Smooth muscle cell of the brain vasculature (primary cell): ENCODE measurements at regions not wholly inside any gene's neighbourhood (a gene's known extent, or its start where the extent isn't known, plus 50 kb on each side); places are given as distances from the start of the nearest gene placed in this dataset.
A peak's percentile ranks its signal among the peaks of the same experiment; 100 is the strongest.

Experiments
- DNase-seq: peaks from one replicate; pipeline ENCODE4 v3.0.0-alpha.2; 2012; ENCODE audit warnings: low read depth, low spot score

GRCh38 chr9:86893811-86894490 is 53.4 kb downstream of the GAS1 start:
- DNase-seq: no peak

DNA sequence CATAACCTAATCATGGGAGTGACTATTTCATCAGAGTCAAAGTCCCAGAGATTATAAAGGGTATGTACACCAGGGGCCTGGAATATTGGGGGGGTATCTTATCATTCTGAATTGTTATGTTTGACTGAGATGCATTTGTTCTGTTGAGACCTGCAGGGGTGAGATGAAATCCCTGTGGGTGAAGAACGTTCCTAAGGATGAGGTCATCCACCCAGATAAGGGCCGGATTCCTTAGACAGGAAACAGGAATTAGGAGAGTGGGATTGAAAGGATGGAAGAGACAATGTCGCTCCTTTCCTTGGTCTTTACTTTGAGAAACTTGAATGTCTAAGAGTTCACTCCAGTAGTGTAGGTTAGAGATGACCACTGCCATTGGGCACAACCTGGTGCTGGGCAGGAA is 54.7 kb downstream of the GAS1 start:
- no peak for DNase-seq

DNA sequence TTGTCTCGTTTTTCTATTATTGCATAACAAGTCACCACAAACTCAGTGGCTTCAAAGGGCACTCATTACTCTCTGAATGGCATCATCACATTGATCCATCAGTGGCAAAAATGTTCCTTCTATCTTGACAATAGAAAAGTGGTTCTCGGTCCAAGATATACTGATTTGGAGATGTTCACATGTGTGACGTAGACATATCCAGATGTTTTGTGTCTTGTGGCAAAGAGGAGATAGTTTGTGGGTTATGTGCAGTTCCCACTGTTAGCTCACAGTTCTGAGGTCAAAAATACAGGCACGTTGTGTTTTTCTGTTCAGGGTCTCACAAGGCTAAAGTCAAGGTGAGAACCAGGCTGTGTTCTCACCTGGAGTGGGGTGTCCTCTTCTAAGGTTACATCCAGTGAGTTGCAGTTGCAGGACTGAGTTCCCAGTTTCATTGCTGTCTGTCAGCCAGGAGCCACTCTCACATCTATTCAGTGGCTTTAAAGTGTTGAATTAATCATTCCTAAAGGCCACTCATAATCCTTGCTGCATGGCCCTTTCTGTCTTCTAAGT is 55.3 kb downstream of the GAS1 start:
- no peak for DNase-seq

- no peak for DNase-seq
Measured at GRCh38 chr9:86891091-86891490, 56.2 kb downstream of the GAS1 start.

DNA sequence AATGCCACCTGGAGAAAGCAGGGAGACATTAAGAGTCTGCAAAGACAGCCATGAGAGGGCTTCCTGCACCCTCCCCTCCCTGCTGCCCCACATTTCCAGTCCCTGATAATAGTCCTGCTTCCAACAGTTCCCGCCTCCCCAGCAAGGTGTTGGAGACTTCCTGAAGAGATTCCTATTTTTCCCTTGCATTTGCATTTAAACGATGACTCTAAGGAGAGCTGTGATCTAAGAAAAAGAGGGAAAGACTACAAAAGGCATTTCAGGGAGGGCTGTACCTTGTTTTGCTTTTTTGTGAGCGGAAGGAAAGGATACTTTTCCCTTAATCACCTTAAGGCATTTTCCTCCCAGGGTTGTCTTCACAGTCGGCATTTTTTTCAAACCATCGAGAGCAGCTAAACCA is 62.1 kb downstream of the GAS1 start:
- no peak for DNase-seq

- no peak for DNase-seq
Measured at GRCh38 chr9:86876621-86877196, 70.6 kb downstream of the GAS1 start.

DNA sequence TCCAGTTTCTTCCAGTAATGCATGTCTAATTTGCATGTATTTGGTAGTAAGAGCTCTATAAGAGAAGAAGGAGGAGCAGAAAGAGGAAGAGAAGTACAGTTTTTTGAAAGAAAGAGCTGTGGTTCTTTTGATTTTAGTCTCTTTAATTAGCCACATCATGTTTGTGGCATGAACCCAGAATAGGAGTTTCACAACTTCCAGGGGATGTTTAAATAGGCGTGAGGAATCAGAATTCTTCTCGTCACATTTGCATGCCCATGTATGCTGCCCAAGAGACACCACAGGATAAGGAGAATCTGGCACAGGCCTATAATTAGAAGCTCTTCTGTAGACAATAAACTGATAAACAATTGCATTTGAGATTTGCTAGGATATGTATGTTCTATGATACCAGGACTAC is 78.7 kb downstream of the GAS1 start:
- no peak for DNase-seq

DNA sequence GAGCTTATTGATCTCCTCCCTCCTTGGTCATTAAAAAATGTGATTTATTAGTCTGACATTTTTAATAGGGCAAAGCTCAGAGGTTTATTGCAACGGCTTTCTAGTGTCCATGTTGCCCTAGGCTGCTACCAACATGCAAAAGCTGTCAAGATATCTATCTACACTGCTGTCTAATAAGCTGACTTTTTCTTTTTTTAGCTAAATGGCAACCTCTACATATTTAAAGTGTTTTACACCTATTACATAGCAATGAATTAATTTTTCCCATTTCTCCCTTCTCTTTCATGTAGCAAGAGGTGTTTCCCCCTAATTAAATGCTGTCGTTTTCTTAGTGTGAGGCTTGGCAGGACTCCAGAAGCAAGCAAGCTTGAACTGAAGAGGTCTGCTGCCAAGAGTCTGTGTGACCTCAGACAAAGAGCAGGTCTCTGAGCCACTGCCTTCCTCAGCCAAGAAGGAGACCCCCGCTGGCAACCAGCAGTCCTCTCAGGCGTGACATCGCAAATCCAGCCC is 79.4 kb downstream of the GAS1 start:
- DNase-seq: no peak

GRCh38 chr9:86865952-86866351 is 81.4 kb downstream of the GAS1 start:
- no peak for DNase-seq

DNA sequence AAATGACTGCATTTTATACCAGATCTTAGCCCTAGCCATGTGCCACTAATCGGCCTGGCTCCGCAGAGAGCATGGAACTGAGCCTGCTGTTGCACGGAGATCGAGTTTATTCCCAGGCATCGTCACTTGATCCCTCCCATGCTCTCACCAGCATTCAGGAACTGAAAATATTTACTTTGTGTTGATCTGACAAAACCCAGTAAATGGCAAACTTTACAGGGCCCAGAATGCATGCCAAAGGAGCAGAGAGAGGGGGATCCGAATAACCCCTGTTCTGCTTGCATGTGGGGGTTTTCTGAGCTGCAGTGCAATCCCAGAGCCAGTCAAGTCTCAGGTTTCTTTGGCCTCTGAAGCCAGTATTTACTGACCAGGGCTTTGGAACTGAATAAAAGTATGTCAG is 87.3 kb downstream of the GAS1 start:
- DNase-seq: no peak

DNA sequence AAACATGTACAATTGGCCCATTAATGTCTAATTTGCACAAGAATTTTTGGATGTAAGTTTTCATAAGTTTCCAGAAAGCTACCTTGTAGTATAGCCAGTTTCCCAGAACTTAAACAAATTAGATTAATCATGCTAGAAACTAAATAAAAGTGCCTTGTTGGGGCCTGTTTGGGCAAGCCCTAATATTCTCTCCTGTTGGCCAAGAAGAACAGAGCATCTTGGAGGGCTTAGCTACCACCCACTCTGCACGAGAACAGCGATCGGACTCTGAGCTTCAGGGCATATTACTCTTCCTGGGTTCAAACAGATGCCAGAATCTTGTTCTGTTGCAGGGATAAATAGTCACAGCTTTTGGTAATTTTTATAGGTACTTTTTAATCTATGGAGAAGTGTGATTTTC is 88.2 kb downstream of the GAS1 start:
- DNase-seq: no peak

DNA sequence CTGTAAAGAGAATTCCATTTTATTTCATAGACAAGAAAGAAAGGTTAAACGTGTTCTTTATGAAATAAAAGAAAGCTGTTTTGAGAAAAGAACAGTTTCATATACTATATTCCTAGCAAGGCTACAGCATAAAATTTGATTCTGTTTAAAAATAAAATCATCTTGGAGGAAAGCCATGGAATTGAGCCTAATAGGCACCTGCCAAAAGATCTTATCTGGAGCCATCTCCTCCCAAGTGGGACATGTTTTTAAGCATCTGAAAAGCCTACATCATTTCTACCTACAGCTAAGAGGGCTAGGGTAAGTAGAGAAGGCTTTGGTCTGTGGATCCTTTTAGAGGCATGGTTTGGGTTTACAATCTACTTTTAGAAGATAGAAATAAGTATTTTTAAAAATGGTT is 89.3 kb downstream of the GAS1 start:
- no peak for DNase-seq

DNA sequence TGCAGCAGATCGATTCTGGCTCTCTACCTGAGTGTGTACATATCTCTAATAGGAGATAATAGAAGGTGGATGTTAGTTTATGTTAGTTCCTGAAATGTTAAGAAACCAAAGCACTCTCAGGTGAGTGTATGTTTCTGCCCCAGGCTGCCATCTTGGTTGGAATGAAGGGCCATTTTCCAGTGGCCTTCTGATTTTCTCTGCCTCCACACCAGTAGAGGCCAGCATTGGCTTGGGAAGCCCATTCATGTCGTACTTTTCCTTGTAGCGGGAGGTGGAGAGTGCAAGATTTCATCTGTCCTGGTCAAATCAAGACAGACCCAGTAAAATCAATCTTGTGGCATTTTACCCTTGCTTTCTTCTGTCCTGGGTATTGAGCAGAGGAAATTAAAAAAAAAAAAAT is 91.0 kb downstream of the GAS1 start:
- no peak for DNase-seq

- peak; percentile 88 for DNase-seq
Measured at GRCh38 chr9:86854898-86855523, 92.3 kb downstream of the GAS1 start.

GRCh38 chr9:86846656-86847055 is 100.7 kb downstream of the GAS1 start:
- no peak for DNase-seq

GRCh38 chr9:86843206-86843605 is 104.1 kb downstream of the GAS1 start:
- DNase-seq: no peak

- DNase-seq: no peak
Measured at GRCh38 chr9:86842573-86842972, 104.7 kb downstream of the GAS1 start.

DNA sequence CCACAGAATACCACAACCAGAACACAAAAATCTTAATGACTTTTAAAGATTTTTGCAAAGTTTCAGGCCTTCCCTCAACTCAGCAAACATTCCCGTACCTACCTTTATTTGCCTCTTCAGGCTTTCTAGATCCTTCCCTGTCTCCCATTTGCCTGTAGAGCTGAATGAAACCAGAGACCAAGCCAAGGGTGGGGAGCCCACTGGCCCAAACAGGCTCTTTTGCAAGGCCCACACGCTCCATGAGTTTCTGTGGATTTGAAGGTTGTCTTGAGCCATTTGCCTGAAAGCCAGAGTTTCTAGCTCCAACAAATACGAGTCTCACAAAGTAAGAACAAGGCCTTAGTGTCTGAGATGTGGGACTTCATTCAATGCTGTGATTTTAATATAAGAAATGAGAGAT is 107.8 kb downstream of the GAS1 start:
- no peak for DNase-seq

- DNase-seq: no peak
Measured at GRCh38 chr9:86838519-86839497, 108.5 kb downstream of the GAS1 start.

- DNase-seq: no peak
Measured at GRCh38 chr9:86837345-86837744, 110.0 kb downstream of the GAS1 start.

- DNase-seq: no peak
Measured at GRCh38 chr9:86836797-86837196, 110.5 kb downstream of the GAS1 start.

DNA sequence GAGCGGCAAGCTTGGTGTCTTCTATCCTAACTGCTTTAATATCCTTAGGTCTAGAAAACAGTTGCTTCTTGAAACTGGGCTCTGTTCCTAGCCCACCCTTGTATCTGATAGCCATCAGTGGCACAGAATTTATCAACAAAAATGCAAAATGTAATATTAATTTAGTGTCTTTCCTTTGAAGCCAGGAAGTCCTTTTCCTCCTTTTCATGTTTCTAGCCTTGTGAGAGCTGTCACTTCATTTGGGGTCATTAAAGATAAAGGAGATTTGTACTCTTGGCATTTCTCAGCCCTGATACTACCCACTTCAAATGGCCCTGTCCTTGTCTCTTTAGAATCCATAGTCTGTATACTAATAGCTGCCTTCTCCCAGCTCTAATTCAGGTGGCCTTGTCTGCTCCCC is 111.0 kb downstream of the GAS1 start:
- no peak for DNase-seq
